ENCODE measurements at regions not wholly inside any gene's neighbourhood (a gene's known extent, or its start where the extent isn't known, plus 50 kb on each side); places are given as distances from the start of the nearest gene placed in this dataset.

DNA sequence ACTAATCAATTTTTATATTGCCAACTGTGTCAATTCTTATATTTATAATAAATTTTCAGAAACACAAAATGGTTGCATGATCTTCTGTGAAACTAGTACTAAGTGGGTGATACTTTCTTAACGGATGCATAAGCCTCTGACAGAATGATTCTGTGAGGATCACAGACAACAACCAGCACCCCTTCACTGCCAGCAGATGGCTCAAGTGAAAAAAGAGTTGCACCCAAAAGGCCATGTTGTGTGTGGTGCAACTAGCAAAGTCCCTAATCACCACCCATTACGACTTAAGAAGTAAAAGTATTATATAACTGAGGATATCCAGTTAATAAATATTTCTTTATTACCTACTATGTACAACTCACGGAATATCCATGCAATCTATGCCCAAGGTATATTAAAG lies 334.0 kb downstream of the PCDH19 start:
- TF ChIP-seq SUZ12 (IDR thresholded peaks at IDR 0.05; ENCODE audit: extremely low read depth, insufficient read depth, insufficient read length) (no peak), ZNF274 (IDR thresholded peaks at IDR 0.05; ENCODE audit: low read depth, low read length) (no peak), YY1 (IDR thresholded peaks at IDR 0.05; ENCODE audit: insufficient read depth, insufficient read length) (no peak)
- 0 out of 2 replicates have a peak, but pooled peaks cover 5% of the 10 kb centered on the region for H3K9me3 ChIP-seq (ENCODE audit: insufficient read depth, low read length)
- no peak for DNase-seq (ENCODE audit: low read depth, low spot score)
- no peaks in the 10 kb centered on the region for H3K27me3 ChIP-seq (ENCODE audit: insufficient read depth, insufficient read length)
- no peak overlapping the region for H3K9ac ChIP-seq (ENCODE audit: insufficient read length, low read depth)
- no peak overlapping the region for H3K4me3 ChIP-seq (ENCODE audit: insufficient read length, low read depth)
- no peaks in the 10 kb centered on the region for H3K4me1 ChIP-seq (ENCODE audit: insufficient read depth, insufficient read length)
- no peaks in the 10 kb centered on the region for H3K36me3 ChIP-seq (ENCODE audit: insufficient read depth, insufficient read length, low read length)

DNA sequence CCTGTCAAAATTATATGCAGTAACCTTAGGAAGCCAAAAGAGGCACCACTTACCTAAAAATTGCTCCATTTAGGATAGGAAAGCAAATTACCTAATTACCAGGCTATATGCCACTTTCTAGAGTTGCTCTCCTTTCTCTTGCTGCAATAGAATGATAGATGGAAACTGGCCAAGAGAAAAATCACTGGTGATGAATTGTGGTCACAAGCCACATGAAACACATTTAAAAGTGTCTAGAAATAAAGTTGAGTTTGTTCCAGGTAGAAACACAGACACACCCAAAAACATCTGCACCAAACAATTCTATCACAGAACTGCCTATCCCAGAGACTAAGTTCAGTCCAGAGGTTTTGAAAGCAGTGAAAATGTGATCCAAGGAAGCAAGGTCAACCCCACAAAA lies 337.7 kb downstream of the PCDH19 start:
- TF ChIP-seq ZNF274 (IDR thresholded peaks at IDR 0.05; ENCODE audit: low read depth, low read length) (no peak), YY1 (IDR thresholded peaks at IDR 0.05; ENCODE audit: insufficient read depth, insufficient read length) (no peak), SUZ12 (IDR thresholded peaks at IDR 0.05; ENCODE audit: extremely low read depth, insufficient read depth, insufficient read length) (no peak)
- H3K4me1 ChIP-seq (ENCODE audit: insufficient read depth, insufficient read length), result no peaks in the 10 kb centered on the region
- H3K27me3 ChIP-seq (ENCODE audit: insufficient read depth, insufficient read length), result no peaks in the 10 kb centered on the region
- no peaks in the 10 kb centered on the region for H3K36me3 ChIP-seq (ENCODE audit: insufficient read depth, insufficient read length, low read length)
- H3K9ac ChIP-seq (ENCODE audit: insufficient read length, low read depth), result no peak overlapping the region
- no peak for DNase-seq (ENCODE audit: low read depth, low spot score)
- no peak overlapping the region for H3K4me3 ChIP-seq (ENCODE audit: insufficient read length, low read depth)
- no peaks in the 10 kb centered on the region for H3K9me3 ChIP-seq (ENCODE audit: insufficient read depth, low read length)

GRCh38 chrX:100070334-100070849 lies 339.7 kb downstream of the PCDH19 start:
- DNase-seq (ENCODE audit: low read depth, low spot score), result peak; percentile 25
- Histone ChIP-seq H3K36me3 (ENCODE audit: insufficient read depth, insufficient read length, low read length) (no peaks in the 10 kb centered on the region), H3K4me1 (ENCODE audit: insufficient read depth, insufficient read length) (no peaks in the 10 kb centered on the region), H3K9ac (ENCODE audit: insufficient read length, low read depth) (no peak overlapping the region), H3K27me3 (ENCODE audit: insufficient read depth, insufficient read length) (no peaks in the 10 kb centered on the region), H3K9me3 (ENCODE audit: insufficient read depth, low read length) (no peaks in the 10 kb centered on the region), H3K4me3 (ENCODE audit: insufficient read length, low read depth) (no peak overlapping the region)
- no peak for TF ChIP-seq ZNF274 (IDR thresholded peaks at IDR 0.05; ENCODE audit: low read depth, low read length)
- TF ChIP-seq SUZ12 (IDR thresholded peaks at IDR 0.05; ENCODE audit: extremely low read depth, insufficient read depth, insufficient read length), result no peak
- no peak for TF ChIP-seq YY1 (IDR thresholded peaks at IDR 0.05; ENCODE audit: insufficient read depth, insufficient read length)

- Histone ChIP-seq H3K36me3 (ENCODE audit: insufficient read depth, insufficient read length, low read length) (no peaks in the 10 kb centered on the region), H3K4me1 (ENCODE audit: insufficient read depth, insufficient read length) (no peaks in the 10 kb centered on the region), H3K9me3 (ENCODE audit: insufficient read depth, low read length) (peaks cover 22% of the 10 kb centered on the region), H3K9ac (ENCODE audit: insufficient read length, low read depth) (no peak overlapping the region), H3K27me3 (ENCODE audit: insufficient read depth, insufficient read length) (no peaks in the 10 kb centered on the region), H3K4me3 (ENCODE audit: insufficient read length, low read depth) (no peak overlapping the region)
- no peak for TF ChIP-seq SUZ12 (IDR thresholded peaks at IDR 0.05; ENCODE audit: extremely low read depth, insufficient read depth, insufficient read length)
- DNase-seq (ENCODE audit: low read depth, low spot score), result peak; percentile 25
These were observed 361.9 kb downstream of the PCDH19 start for GRCh38 chrX:100048156-100048555.
